GM23338 (cell line): ENCODE measurements at regions not wholly inside any gene's neighbourhood (a gene's known extent, or its start where the extent isn't known, plus 50 kb on each side); places are given as distances from the start of the nearest gene placed in this dataset.
A peak's percentile ranks its signal among the peaks of the same experiment; 100 is the strongest.

Source experiments
- ATAC-seq: fragments of 200-7000 bp; cut with Tn5 transposase; 3 replicates; pipeline ENCODE4 v1.9.1; 2020
- DNase-seq: peaks from one replicate; pipeline ENCODE4 v3.0.0-alpha.2; 2015; ENCODE audit warnings: low spot score
- H2AFZ ChIP-seq: fragments of 200-600 bp; sonication (generic); 2 replicates; pipeline ENCODE4 v1.8.0; 2016; ENCODE audit warnings: antibody characterized with exemption, mild to moderate bottlenecking, moderate library complexity
- H3F3A ChIP-seq: fragments of 200-600 bp; sonication (generic); replicated peaks from 2 replicates; pipeline ENCODE4 v1.8.0; 2017; ENCODE audit warnings: antibody characterized with exemption, mixed run types, low read depth
- H3K27ac ChIP-seq: fragments of 200-600 bp; sonication (generic); 2 replicates; pipeline ENCODE4 v1.6.1; 2016; ENCODE audit warnings: low read depth
- H3K27me3 ChIP-seq: fragments of 200-600 bp; sonication (generic); 2 replicates; pipeline ENCODE4 v1.8.0; 2016; ENCODE audit warnings: mild to moderate bottlenecking, mixed run types, moderate library complexity; ENCODE audit not compliant: insufficient read depth
- H3K36me3 ChIP-seq: fragments of 200-600 bp; sonication (generic); 2 replicates; pipeline ENCODE4 v1.8.0; 2016; ENCODE audit warnings: mild to moderate bottlenecking; ENCODE audit not compliant: insufficient read depth
- H3K4me1 ChIP-seq: fragments of 200-600 bp; sonication (generic); 2 replicates; pipeline ENCODE4 v1.8.0; 2016; ENCODE audit warnings: mild to moderate bottlenecking, moderate library complexity; ENCODE audit not compliant: insufficient read depth
- H3K4me2 ChIP-seq: fragments of 200-600 bp; sonication (generic); 2 replicates; pipeline ENCODE4 v1.7.1; 2017; ENCODE audit warnings: mixed run types
- H3K4me3 ChIP-seq: fragments of 200-600 bp; sonication (generic); 2 replicates; pipeline ENCODE4 v1.6.1; 2016; ENCODE audit warnings: mixed run types
- H3K79me2 ChIP-seq: fragments of 200-600 bp; sonication (generic); replicated peaks from 2 replicates; pipeline ENCODE4 v1.8.0; 2017; ENCODE audit warnings: mild to moderate bottlenecking; ENCODE audit not compliant: insufficient read depth
- H3K9me2 ChIP-seq: fragments of 200-600 bp; sonication (generic); 2 replicates; pipeline ENCODE4 v1.8.0; 2017; ENCODE audit not compliant: insufficient read depth
- H4K20me1 ChIP-seq: fragments of 200-600 bp; sonication (generic); replicated peaks from 2 replicates; pipeline ENCODE4 v1.8.0; 2017; ENCODE audit warnings: mild to moderate bottlenecking; ENCODE audit not compliant: insufficient read depth
- H3K27ac Mint-ChIP-seq: 2 replicates; pipeline ENCODE4 v1.8.0; 2020; ENCODE audit warnings: inconsistent platforms, mild to moderate bottlenecking, moderate library complexity, mixed read lengths
- H3K27me3 Mint-ChIP-seq: 3 replicates; pipeline ENCODE4 v1.8.0; 2022; ENCODE audit warnings: low read depth, mild to moderate bottlenecking, moderate library complexity, mixed read lengths, inconsistent platforms; ENCODE audit not compliant: insufficient read depth, poor library complexity
- H3K36me3 Mint-ChIP-seq: 3 replicates; pipeline ENCODE4 v1.8.0; 2021; ENCODE audit warnings: low read depth, mild to moderate bottlenecking, inconsistent platforms, moderate library complexity, mixed read lengths
- H3K4me1 Mint-ChIP-seq: 3 replicates; pipeline ENCODE4 v1.8.0; 2020; ENCODE audit warnings: mild to moderate bottlenecking, inconsistent platforms, mixed read lengths
- H3K4me3 Mint-ChIP-seq: 3 replicates; pipeline ENCODE4 v1.8.0; 2021; ENCODE audit warnings: moderate library complexity, mild to moderate bottlenecking, inconsistent platforms, mixed read lengths
- H3K9me3 Mint-ChIP-seq: 3 replicates; pipeline ENCODE4 v1.8.0; 2020; ENCODE audit warnings: moderate library complexity, mild to moderate bottlenecking, inconsistent platforms, mixed read lengths
- CTCF ChIP-seq, 2 experiments: fragments of 200-600 bp in 1 of 2; sonication (generic) in 1 of 2; conservative IDR thresholded peaks; 2 replicates each; pipeline versions ENCODE4 v1.5.1 to v1.6.1; 2016 to 2017; ENCODE audit warnings: antibody characterized with exemption in 2 of 2, low read depth in 2 of 2, mild to moderate bottlenecking in 2 of 2, moderate library complexity in 1 of 2
- EZH2 ChIP-seq: fragments of 200-600 bp; sonication (generic); IDR thresholded peaks from one replicate; pipeline ENCODE4 v1.8.0; 2017; ENCODE audit warnings: antibody characterized with exemption, mild to moderate bottlenecking, low read depth; ENCODE audit not compliant: unreplicated experiment
- EZH2phosphoT487 ChIP-seq: fragments of 200-600 bp; sonication (generic); IDR thresholded peaks from one replicate; pipeline ENCODE4 v1.8.1; 2018; ENCODE audit warnings: antibody characterized with exemption; ENCODE audit not compliant: unreplicated experiment
- JUNB ChIP-seq: IDR thresholded peaks from one replicate; pipeline ENCODE4 v1.6.1; 2016; ENCODE audit warnings: antibody characterized with exemption; ENCODE audit not compliant: unreplicated experiment
- POLR2AphosphoS5 ChIP-seq: IDR thresholded peaks from 2 replicates; pipeline ENCODE4 v1.6.1; 2016; ENCODE audit warnings: antibody characterized with exemption, low read depth
- ZNF331 ChIP-seq: fragments of 250-450 bp; sonication (Bioruptor Pico); IDR thresholded peaks from 2 replicates; pipeline ENCODE4 v1.5.0; 2020; ENCODE audit warnings: low read depth, mild to moderate bottlenecking, moderate library complexity
- TF ChIP-seq, protein P1 (sequence below): fragments of 250-450 bp; sonication (Bioruptor Pico); IDR thresholded peaks from 2 replicates; pipeline ENCODE4 v1.5.0; 2020; ENCODE audit warnings: mild to moderate bottlenecking, moderate library complexity
- TF ChIP-seq, protein P2 (sequence below): IDR thresholded peaks from one replicate; pipeline ENCODE4 v1.6.1; 2018; ENCODE audit warnings: antibody characterized with exemption; ENCODE audit not compliant: unreplicated experiment
- TF ChIP-seq, protein P3 (sequence below): IDR thresholded peaks from 2 replicates; pipeline ENCODE4 v1.6.1; 2016; ENCODE audit warnings: antibody characterized with exemption

DNA sequence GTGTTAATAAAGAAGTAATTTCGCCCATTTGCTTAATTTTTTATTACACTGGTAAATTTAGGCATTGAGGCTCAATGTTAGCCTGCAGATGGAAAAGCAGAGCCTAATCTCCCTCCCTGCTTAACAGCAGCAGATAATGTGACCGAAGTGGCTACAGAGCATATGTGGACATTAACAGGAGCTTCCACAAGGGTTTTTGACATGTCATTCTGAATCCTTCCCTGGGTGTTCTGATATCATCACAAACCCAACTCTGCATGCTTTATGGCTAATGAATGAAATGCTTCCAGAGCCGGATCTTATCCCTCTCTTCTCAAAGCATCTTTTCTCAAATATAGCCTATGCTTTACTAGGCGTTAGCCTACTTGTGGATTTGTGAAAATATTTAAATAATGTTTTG is 208.6 kb downstream of the CAAP1 start:
- H3K27me3 ChIP-seq: no peaks in the 10 kb centered on the region
- no peaks in the 10 kb centered on the region for H3K36me3 Mint-ChIP-seq
- ATAC-seq: no peak
- H3K27ac ChIP-seq: no peak overlapping the region
- H3K9me2 ChIP-seq: no peaks in the 10 kb centered on the region
- H3F3A ChIP-seq: no peaks in the 10 kb centered on the region
- H3K4me2 ChIP-seq: no peak overlapping the region
- no peak for DNase-seq
- H3K27ac Mint-ChIP-seq: no peak overlapping the region
- peaks cover 26% of the 10 kb centered on the region for H3K4me1 Mint-ChIP-seq
- H3K4me1 ChIP-seq: peaks cover 22% of the 10 kb centered on the region
- no peaks in the 10 kb centered on the region for H3K27me3 Mint-ChIP-seq
- no peaks in the 10 kb centered on the region for H3K79me2 ChIP-seq
- H3K9me3 Mint-ChIP-seq: no peaks in the 10 kb centered on the region
- H3K4me3 Mint-ChIP-seq: no peak overlapping the region
- TF ChIP-seq EZH2 (no peak), EZH2phosphoT487 (no peak), JUNB (no peak)
- TF ChIP-seq, protein P1, sequence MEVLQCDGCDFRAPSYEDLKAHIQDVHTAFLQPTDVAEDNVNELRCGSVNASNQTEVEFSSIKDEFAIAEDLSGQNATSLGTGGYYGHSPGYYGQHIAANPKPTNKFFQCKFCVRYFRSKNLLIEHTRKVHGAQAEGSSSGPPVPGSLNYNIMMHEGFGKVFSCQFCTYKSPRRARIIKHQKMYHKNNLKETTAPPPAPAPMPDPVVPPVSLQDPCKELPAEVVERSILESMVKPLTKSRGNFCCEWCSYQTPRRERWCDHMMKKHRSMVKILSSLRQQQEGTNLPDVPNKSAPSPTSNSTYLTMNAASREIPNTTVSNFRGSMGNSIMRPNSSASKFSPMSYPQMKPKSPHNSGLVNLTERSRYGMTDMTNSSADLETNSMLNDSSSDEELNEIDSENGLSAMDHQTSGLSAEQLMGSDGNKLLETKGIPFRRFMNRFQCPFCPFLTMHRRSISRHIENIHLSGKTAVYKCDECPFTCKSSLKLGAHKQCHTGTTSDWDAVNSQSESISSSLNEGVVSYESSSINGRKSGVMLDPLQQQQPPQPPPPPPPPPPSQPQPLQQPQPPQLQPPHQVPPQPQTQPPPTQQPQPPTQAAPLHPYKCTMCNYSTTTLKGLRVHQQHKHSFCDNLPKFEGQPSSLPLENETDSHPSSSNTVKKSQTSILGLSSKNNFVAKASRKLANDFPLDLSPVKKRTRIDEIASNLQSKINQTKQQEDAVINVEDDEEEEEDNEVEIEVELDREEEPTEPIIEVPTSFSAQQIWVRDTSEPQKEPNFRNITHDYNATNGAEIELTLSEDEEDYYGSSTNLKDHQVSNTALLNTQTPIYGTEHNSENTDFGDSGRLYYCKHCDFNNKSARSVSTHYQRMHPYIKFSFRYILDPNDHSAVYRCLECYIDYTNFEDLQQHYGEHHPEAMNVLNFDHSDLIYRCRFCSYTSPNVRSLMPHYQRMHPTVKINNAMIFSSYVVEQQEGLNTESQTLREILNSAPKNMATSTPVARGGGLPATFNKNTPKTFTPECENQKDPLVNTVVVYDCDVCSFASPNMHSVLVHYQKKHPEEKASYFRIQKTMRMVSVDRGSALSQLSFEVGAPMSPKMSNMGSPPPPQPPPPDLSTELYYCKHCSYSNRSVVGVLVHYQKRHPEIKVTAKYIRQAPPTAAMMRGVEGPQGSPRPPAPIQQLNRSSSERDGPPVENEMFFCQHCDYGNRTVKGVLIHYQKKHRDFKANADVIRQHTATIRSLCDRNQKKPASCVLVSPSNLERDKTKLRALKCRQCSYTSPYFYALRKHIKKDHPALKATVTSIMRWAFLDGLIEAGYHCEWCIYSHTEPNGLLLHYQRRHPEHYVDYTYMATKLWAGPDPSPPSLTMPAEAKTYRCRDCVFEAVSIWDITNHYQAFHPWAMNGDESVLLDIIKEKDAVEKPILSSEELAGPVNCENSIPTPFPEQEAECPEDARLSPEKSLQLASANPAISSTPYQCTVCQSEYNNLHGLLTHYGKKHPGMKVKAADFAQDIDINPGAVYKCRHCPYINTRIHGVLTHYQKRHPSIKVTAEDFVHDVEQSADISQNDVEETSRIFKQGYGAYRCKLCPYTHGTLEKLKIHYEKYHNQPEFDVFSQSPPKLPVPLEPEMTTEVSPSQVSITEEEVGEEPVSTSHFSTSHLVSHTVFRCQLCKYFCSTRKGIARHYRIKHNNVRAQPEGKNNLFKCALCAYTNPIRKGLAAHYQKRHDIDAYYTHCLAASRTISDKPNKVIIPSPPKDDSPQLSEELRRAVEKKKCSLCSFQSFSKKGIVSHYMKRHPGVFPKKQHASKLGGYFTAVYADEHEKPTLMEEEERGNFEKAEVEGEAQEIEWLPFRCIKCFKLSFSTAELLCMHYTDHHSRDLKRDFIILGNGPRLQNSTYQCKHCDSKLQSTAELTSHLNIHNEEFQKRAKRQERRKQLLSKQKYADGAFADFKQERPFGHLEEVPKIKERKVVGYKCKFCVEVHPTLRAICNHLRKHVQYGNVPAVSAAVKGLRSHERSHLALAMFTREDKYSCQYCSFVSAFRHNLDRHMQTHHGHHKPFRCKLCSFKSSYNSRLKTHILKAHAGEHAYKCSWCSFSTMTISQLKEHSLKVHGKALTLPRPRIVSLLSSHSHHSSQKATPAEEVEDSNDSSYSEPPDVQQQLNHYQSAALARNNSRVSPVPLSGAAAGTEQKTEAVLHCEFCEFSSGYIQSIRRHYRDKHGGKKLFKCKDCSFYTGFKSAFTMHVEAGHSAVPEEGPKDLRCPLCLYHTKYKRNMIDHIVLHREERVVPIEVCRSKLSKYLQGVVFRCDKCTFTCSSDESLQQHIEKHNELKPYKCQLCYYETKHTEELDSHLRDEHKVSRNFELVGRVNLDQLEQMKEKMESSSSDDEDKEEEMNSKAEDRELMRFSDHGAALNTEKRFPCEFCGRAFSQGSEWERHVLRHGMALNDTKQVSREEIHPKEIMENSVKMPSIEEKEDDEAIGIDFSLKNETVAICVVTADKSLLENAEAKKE (CRISPR knock-in tag): no peak
- no peaks in the 10 kb centered on the region for H3K36me3 ChIP-seq
- H4K20me1 ChIP-seq: no peaks in the 10 kb centered on the region
- H2AFZ ChIP-seq: no peak overlapping the region
- no peak overlapping the region for H3K4me3 ChIP-seq

- Histone ChIP-seq H3F3A (no peaks in the 10 kb centered on the region), H3K36me3 (no peaks in the 10 kb centered on the region), H3K79me2 (no peaks in the 10 kb centered on the region), H3K27me3 (no peaks in the 10 kb centered on the region), H4K20me1 (no peaks in the 10 kb centered on the region), H2AFZ (peak overlapping the region; percentile 44; the same call in 1 of the 2 replicates), H3K4me3 (no peak overlapping the region), H3K9me2 (no peaks in the 10 kb centered on the region), H3K27ac (no peak overlapping the region), H3K4me2 (no peak overlapping the region), H3K4me1 (peaks cover 31% of the 10 kb centered on the region)
- Mint-ChIP-seq H3K4me1 (peaks cover 35% of the 10 kb centered on the region), H3K27ac (no peak overlapping the region), H3K27me3 (no peaks in the 10 kb centered on the region), H3K9me3 (no peaks in the 10 kb centered on the region), H3K4me3 (no peak overlapping the region), H3K36me3 (no peaks in the 10 kb centered on the region)
- ATAC-seq: no peak
- DNase-seq: no peak
- TF ChIP-seq EZH2phosphoT487 (no peak), POLR2AphosphoS5 (no peak), ZNF331 (CRISPR knock-in tag) (no peak), CTCF (conservative IDR thresholded peaks at IDR 0.05; ENCODE audit: low read depth in 2 of 2) (no peak)
- TF ChIP-seq, protein P2, sequence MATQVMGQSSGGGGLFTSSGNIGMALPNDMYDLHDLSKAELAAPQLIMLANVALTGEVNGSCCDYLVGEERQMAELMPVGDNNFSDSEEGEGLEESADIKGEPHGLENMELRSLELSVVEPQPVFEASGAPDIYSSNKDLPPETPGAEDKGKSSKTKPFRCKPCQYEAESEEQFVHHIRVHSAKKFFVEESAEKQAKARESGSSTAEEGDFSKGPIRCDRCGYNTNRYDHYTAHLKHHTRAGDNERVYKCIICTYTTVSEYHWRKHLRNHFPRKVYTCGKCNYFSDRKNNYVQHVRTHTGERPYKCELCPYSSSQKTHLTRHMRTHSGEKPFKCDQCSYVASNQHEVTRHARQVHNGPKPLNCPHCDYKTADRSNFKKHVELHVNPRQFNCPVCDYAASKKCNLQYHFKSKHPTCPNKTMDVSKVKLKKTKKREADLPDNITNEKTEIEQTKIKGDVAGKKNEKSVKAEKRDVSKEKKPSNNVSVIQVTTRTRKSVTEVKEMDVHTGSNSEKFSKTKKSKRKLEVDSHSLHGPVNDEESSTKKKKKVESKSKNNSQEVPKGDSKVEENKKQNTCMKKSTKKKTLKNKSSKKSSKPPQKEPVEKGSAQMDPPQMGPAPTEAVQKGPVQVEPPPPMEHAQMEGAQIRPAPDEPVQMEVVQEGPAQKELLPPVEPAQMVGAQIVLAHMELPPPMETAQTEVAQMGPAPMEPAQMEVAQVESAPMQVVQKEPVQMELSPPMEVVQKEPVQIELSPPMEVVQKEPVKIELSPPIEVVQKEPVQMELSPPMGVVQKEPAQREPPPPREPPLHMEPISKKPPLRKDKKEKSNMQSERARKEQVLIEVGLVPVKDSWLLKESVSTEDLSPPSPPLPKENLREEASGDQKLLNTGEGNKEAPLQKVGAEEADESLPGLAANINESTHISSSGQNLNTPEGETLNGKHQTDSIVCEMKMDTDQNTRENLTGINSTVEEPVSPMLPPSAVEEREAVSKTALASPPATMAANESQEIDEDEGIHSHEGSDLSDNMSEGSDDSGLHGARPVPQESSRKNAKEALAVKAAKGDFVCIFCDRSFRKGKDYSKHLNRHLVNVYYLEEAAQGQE: no peak
- TF ChIP-seq, protein P3, sequence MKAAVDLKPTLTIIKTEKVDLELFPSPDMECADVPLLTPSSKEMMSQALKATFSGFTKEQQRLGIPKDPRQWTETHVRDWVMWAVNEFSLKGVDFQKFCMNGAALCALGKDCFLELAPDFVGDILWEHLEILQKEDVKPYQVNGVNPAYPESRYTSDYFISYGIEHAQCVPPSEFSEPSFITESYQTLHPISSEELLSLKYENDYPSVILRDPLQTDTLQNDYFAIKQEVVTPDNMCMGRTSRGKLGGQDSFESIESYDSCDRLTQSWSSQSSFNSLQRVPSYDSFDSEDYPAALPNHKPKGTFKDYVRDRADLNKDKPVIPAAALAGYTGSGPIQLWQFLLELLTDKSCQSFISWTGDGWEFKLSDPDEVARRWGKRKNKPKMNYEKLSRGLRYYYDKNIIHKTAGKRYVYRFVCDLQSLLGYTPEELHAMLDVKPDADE: no peak
These were observed 209.7 kb downstream of the CAAP1 start for GRCh38 chr9:26682796-26683496.
